Lower leg skin (tissue), 3 donors: ENCODE measurements at regions not wholly inside any gene's neighbourhood (a gene's known extent, or its start where the extent isn't known, plus 50 kb on each side); places are given as distances from the start of the nearest gene placed in this dataset.

ENCODE experiments used
- CTCF ChIP-seq, 3 donors: fragments of 450-650 bp; IDR thresholded peaks; one replicate each; pipeline ENCODE4 v1.5.1; 2016; ENCODE audit warnings: antibody characterized with exemption in 3 of 3, mild to moderate bottlenecking in 3 of 3, moderate library complexity in 2 of 3
- POLR2A ChIP-seq, 2 donors: fragments of 450-650 bp; IDR thresholded peaks; one replicate each; pipeline ENCODE4 v1.6.1; 2016 to 2017; ENCODE audit warnings: antibody characterized with exemption in 2 of 2, mild to moderate bottlenecking in 1 of 2, moderate library complexity in 1 of 2

- TF ChIP-seq CTCF (IDR thresholded peaks at IDR 0.05) (no peak), POLR2A (IDR thresholded peaks at IDR 0.05) (no peak)
Measured at GRCh38 chrX:10931976-10932375, 179.2 kb upstream of the HCCS start.
